NT2/D1 (cell line): ENCODE measurements at regions not wholly inside any gene's neighbourhood (a gene's known extent, or its start where the extent isn't known, plus 50 kb on each side); places are given as distances from the start of the nearest gene placed in this dataset.

Source experiments
- DNase-seq: peaks from one replicate; pipeline ENCODE4 v3.0.0-alpha.2; 2011; ENCODE audit warnings: low read depth, low spot score
- H3K27me3 ChIP-seq: 2 replicates; pipeline ENCODE4 v1.6.0; 2011; ENCODE audit warnings: mild to moderate bottlenecking; ENCODE audit not compliant: insufficient read length, insufficient read depth
- H3K36me3 ChIP-seq: 2 replicates; pipeline ENCODE4 v1.6.1; 2011; ENCODE audit warnings: mild to moderate bottlenecking, low read length, mixed read lengths; ENCODE audit not compliant: insufficient read depth, insufficient read length
- H3K4me1 ChIP-seq: 2 replicates; pipeline ENCODE4 v1.5.1; 2011; ENCODE audit not compliant: insufficient read depth, insufficient read length
- H3K4me3 ChIP-seq: 2 replicates; pipeline ENCODE4 v1.5.1; 2011; ENCODE audit warnings: low read depth; ENCODE audit not compliant: insufficient read length
- H3K9ac ChIP-seq: 2 replicates; pipeline ENCODE4 v1.6.0; 2011; ENCODE audit warnings: low read depth; ENCODE audit not compliant: insufficient read length
- H3K9me3 ChIP-seq: 2 replicates; pipeline ENCODE4 v1.5.1; 2011; ENCODE audit warnings: mild to moderate bottlenecking, low read length; ENCODE audit not compliant: insufficient read depth
- SUZ12 ChIP-seq: IDR thresholded peaks from 2 replicates; pipeline ENCODE4 v1.6.1; 2011; ENCODE audit not compliant: insufficient read length, insufficient read depth; ENCODE audit errors: extremely low read depth
- YY1 ChIP-seq: IDR thresholded peaks from 2 replicates; pipeline ENCODE4 v1.6.1; 2011; ENCODE audit not compliant: insufficient read length, insufficient read depth
- ZNF274 ChIP-seq: IDR thresholded peaks from 2 replicates; pipeline ENCODE4 v1.6.1; 2011; ENCODE audit warnings: mild to moderate bottlenecking, low read depth, low read length

DNA sequence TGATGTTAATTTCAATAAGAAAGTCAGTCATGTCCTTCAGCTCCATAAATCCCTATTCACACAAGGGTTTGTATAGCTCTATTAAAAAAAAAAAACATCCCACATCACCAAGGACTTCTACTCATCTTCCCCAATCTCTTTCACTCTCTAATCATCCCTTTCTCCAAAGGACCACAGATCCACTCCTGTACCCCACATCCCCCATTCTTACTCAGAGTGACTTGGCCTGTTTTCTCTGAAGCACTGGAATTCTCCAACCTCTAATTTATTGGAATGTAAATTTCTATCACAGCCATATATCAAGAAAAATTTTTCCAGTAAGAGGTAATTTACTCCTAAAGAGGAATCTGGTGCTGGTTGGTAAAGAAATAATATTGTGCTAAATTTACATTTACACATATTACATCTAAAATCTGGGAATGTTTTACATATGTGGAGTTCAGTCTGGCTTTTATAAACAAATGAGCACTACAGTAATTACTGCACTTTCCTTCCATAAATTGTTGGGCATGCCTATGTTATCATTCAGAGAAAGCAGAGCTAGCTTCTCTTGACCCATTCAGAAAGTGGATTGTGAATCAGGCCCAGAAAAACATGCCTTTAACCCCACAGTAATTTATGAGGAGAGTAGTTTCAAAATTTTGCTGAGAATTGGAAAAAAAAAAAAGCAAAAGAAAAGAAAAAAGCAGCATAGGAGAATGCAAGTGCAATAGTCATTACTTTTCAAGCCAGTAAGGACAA is 399.5 kb upstream of the TNC start:
- H3K4me3 ChIP-seq: no peak overlapping the region
- no peak for DNase-seq
- no peak overlapping the region for H3K9ac ChIP-seq
- no peaks in the 10 kb centered on the region for H3K36me3 ChIP-seq
- TF ChIP-seq YY1 (no peak), SUZ12 (no peak), ZNF274 (no peak)
- no peaks in the 10 kb centered on the region for H3K27me3 ChIP-seq
- no peaks in the 10 kb centered on the region for H3K4me1 ChIP-seq
- no peaks in the 10 kb centered on the region for H3K9me3 ChIP-seq

DNA sequence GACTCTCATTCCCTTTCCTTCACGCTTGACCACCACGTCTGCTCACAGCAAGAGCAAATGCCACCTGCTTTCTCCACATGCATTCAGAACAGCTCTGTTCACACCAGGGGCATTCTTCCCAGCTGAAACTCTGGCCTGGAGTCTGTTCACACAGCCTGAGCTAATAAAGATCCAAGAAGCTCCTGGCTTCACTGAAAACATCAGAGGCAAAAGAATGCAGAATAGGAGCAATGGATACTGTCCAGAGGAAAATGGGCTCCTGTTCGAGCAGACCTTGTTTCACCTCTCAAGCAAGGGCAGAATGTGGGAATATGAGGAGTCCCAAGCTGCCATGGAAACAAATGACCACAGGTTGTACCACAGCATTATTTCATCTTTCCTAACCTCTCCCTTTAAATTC is 402.7 kb upstream of the TNC start:
- Histone ChIP-seq H3K4me1 (no peaks in the 10 kb centered on the region), H3K36me3 (no peaks in the 10 kb centered on the region), H3K4me3 (no peak overlapping the region), H3K27me3 (no peaks in the 10 kb centered on the region), H3K9me3 (no peaks in the 10 kb centered on the region), H3K9ac (no peak overlapping the region)
- no peak for DNase-seq
- TF ChIP-seq ZNF274 (no peak), SUZ12 (no peak), YY1 (no peak)

- no peaks in the 10 kb centered on the region for H3K4me1 ChIP-seq
- no peaks in the 10 kb centered on the region for H3K36me3 ChIP-seq
- H3K9me3 ChIP-seq: no peaks in the 10 kb centered on the region
- DNase-seq: no peak
- H3K4me3 ChIP-seq: no peak overlapping the region
- no peak for TF ChIP-seq ZNF274
- no peak for TF ChIP-seq YY1
- TF ChIP-seq SUZ12: no peak
- no peak overlapping the region for H3K9ac ChIP-seq
- H3K27me3 ChIP-seq: no peaks in the 10 kb centered on the region
Measured at GRCh38 chr9:115522912-115523311, 405.0 kb upstream of the TNC start.

GRCh38 chr9:115524453-115525059 is 406.6 kb upstream of the TNC start:
- Histone ChIP-seq H3K36me3 (no peaks in the 10 kb centered on the region), H3K9ac (no peak overlapping the region), H3K9me3 (no peaks in the 10 kb centered on the region), H3K4me1 (no peaks in the 10 kb centered on the region), H3K4me3 (no peak overlapping the region), H3K27me3 (no peaks in the 10 kb centered on the region)
- DNase-seq: peak; percentile 61
- TF ChIP-seq ZNF274: no peak
- no peak for TF ChIP-seq SUZ12
- TF ChIP-seq YY1: no peak

- Histone ChIP-seq H3K36me3 (no peaks in the 10 kb centered on the region), H3K4me1 (no peaks in the 10 kb centered on the region), H3K4me3 (no peak overlapping the region), H3K9me3 (no peaks in the 10 kb centered on the region), H3K9ac (no peak overlapping the region), H3K27me3 (no peaks in the 10 kb centered on the region)
- TF ChIP-seq ZNF274: no peak
- TF ChIP-seq YY1: no peak
- TF ChIP-seq SUZ12: no peak
- no peak for DNase-seq
Measured at GRCh38 chr9:115525111-115526058, 407.4 kb upstream of the TNC start.

GRCh38 chr9:115531410-115532125 is 413.6 kb upstream of the TNC start:
- Histone ChIP-seq H3K9me3 (no peaks in the 10 kb centered on the region), H3K27me3 (no peaks in the 10 kb centered on the region), H3K36me3 (no peaks in the 10 kb centered on the region), H3K4me3 (no peak overlapping the region), H3K9ac (no peak overlapping the region), H3K4me1 (no peaks in the 10 kb centered on the region)
- DNase-seq: no peak
- TF ChIP-seq YY1: no peak
- TF ChIP-seq SUZ12: no peak
- no peak for TF ChIP-seq ZNF274
